A673 (cell line): ENCODE measurements at regions not wholly inside any gene's neighbourhood (a gene's known extent, or its start where the extent isn't known, plus 50 kb on each side); places are given as distances from the start of the nearest gene placed in this dataset.

Source experiments
- BruUV-seq: library from RNA; stranded (reverse); fragments of 400-500 nt; replicated peaks from 2 replicates; lab custom pipeline; 2021; lab: Mats Ljungman, UMichigan
- CTCF ChIA-PET: fragments of 300-600 bp; sonication (Branson Sonifier 250); formaldehyde crosslinking; loops from one replicate; lab custom pipeline; 2022; ENCODE audit warnings: antibody characterized with exemption; lab: Charles Lee
- POLR2A ChIA-PET: fragments of 300-600 bp; sonication (Branson Sonifier 250); formaldehyde crosslinking; loops from one replicate; lab custom pipeline; 2022; ENCODE audit warnings: antibody characterized with exemption; ENCODE audit not compliant: low non-redundant PET; lab: Charles Lee
- DNase-seq: peaks from one replicate; pipeline ENCODE4 v3.0.0-alpha.2; 2015; ENCODE audit warnings: low spot score
- H3K27ac ChIP-seq: fragments of 200-600 bp; sonication (generic); 2 replicates; pipeline ENCODE4 v1.5.1; 2016; ENCODE audit warnings: mixed run types, low read depth, mild to moderate bottlenecking, mixed read lengths, antibody characterized with exemption, low read length; ENCODE audit not compliant: poor library complexity, severe bottlenecking
- H3K27me3 ChIP-seq: fragments of 200-600 bp; sonication (generic); replicated peaks from 2 replicates; pipeline ENCODE4 v1.6.1; 2017; ENCODE audit warnings: mixed run types, low read depth, mild to moderate bottlenecking, mixed read lengths, antibody characterized with exemption, low read length; ENCODE audit not compliant: insufficient read depth, poor library complexity
- H3K36me3 ChIP-seq: fragments of 200-600 bp; sonication (generic); 2 replicates; pipeline ENCODE4 v1.6.1; 2016; ENCODE audit warnings: mixed run types, mild to moderate bottlenecking, mixed read lengths, antibody characterized with exemption, low read length; ENCODE audit not compliant: insufficient read depth, poor library complexity, severe bottlenecking
- H3K4me1 ChIP-seq: fragments of 200-600 bp; sonication (generic); 2 replicates; pipeline ENCODE4 v1.6.1; 2017; ENCODE audit warnings: mixed run types, mild to moderate bottlenecking, mixed read lengths, antibody characterized with exemption, low read length; ENCODE audit not compliant: insufficient read depth, poor library complexity, severe bottlenecking
- H3K4me3 ChIP-seq: fragments of 200-600 bp; sonication (generic); 2 replicates; pipeline ENCODE4 v1.5.1; 2016; ENCODE audit warnings: low read depth, mixed run types, mild to moderate bottlenecking, mixed read lengths, low read length; ENCODE audit not compliant: poor library complexity, severe bottlenecking
- H3K9me3 ChIP-seq: fragments of 200-600 bp; sonication (generic); 2 replicates; pipeline ENCODE4 v1.6.1; 2016; ENCODE audit warnings: mixed run types, low read depth, mild to moderate bottlenecking, mixed read lengths, antibody characterized with exemption, low read length; ENCODE audit not compliant: poor library complexity, severe bottlenecking
- CTCF ChIP-seq: fragments of 300-800, 200-600 bp; sonication (generic); conservative IDR thresholded peaks from 2 replicates; pipeline ENCODE4 v1.5.1; 2017; ENCODE audit warnings: low read depth, mild to moderate bottlenecking, antibody characterized with exemption, low read length, moderate library complexity, mixed read lengths
- EZH2 ChIP-seq: fragments of 200-600 bp; sonication (generic); IDR thresholded peaks from 2 replicates; pipeline ENCODE4 v1.6.1; 2017; ENCODE audit warnings: borderline replicate concordance, low read depth, mild to moderate bottlenecking, mixed read lengths, antibody characterized with exemption, low read length; ENCODE audit not compliant: poor library complexity, severe bottlenecking
- intact Hi-C: fragments of 100-400 bp; cut with micrococcal nuclease; formaldehyde crosslinking; loops from one replicate; pipeline ENCODE4 v1.10.0; 2022; ENCODE audit not compliant: unreplicated experiment

- ChIA-PET CTCF (no interaction called here), POLR2A (no interaction called here)
- no peak for TF ChIP-seq CTCF
- no peak for TF ChIP-seq EZH2
- no peak for DNase-seq
- Histone ChIP-seq H3K4me3 (no peak overlapping the region), H3K36me3 (no peaks in the 10 kb centered on the region), H3K4me1 (no peaks in the 10 kb centered on the region), H3K9me3 (no peaks in the 10 kb centered on the region), H3K27ac (no peak overlapping the region), H3K27me3 (no peaks in the 10 kb centered on the region)
- BruUV-seq: no TSS peak
- intact Hi-C loops: no loop called here
Observed at GRCh38 chr18:39057423-39058064, 1491.9 kb upstream of the CELF4 start.

- Histone ChIP-seq H3K27ac (no peak overlapping the region), H3K9me3 (no peaks in the 10 kb centered on the region), H3K36me3 (no peaks in the 10 kb centered on the region), H3K4me1 (no peaks in the 10 kb centered on the region), H3K27me3 (no peaks in the 10 kb centered on the region), H3K4me3 (no peak overlapping the region)
- ChIA-PET CTCF (no interaction called here), POLR2A (no interaction called here)
- DNase-seq: no peak
- TF ChIP-seq CTCF (no peak), EZH2 (no peak)
- intact Hi-C loops: no loop called here
- no TSS peak for BruUV-seq
Observed at GRCh38 chr18:39053571-39053970, 1488.0 kb upstream of the CELF4 start.

GRCh38 chr18:39051013-39051412, 1485.4 kb upstream of the CELF4 start:
- ChIA-PET POLR2A (no interaction called here), CTCF (no interaction called here)
- Histone ChIP-seq H3K27me3 (no peaks in the 10 kb centered on the region), H3K4me3 (no peak overlapping the region), H3K9me3 (no peaks in the 10 kb centered on the region), H3K36me3 (no peaks in the 10 kb centered on the region), H3K4me1 (no peaks in the 10 kb centered on the region), H3K27ac (no peak overlapping the region)
- TF ChIP-seq CTCF: no peak
- no peak for TF ChIP-seq EZH2
- BruUV-seq: no TSS peak
- DNase-seq: no peak
- intact Hi-C loops: no loop called here
